ENCODE measurements at regions not wholly inside any gene's neighbourhood (a gene's known extent, or its start where the extent isn't known, plus 50 kb on each side); places are given as distances from the start of the nearest gene placed in this dataset.

DNA sequence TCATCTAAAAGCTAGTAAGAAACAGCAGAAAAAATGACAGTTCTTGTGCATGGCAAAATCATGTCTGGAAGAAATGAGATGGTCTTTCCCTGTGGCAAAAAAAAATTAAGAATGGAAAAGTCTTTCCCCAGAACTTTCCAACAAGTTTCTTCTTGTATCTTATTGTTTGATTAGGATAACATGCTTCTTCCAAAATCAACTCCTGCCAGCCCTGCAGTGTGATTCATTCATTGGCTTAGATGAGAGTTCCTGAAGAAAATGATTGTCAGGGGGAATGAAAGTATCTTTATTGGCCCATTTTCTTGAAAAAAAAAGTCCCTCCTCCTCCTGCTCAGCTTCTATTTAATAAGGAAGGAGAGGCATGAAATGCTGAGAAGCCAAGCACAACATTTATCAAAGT, 407.7 kb downstream of the ARAP2 start:
- TF ChIP-seq POLR2A (IDR thresholded peaks at IDR 0.05; ENCODE audit: low read depth) (no peak), CTCF (IDR thresholded peaks at IDR 0.05) (no peak)
